ENCODE measurements at regions not wholly inside any gene's neighbourhood (a gene's known extent, or its start where the extent isn't known, plus 50 kb on each side); places are given as distances from the start of the nearest gene placed in this dataset.
"Not testable (repeated sequence)": the region's sequence is repeated elsewhere in the genome, so short reads cannot be mapped to it uniquely, and the experiment has no call there.

- no peak for DNase-seq (ENCODE audit: low spot score)
Observed at GRCh38 chr6:37580176-37580955, 80.7 kb upstream of the CCDC167 start.

- no peak for DNase-seq (ENCODE audit: low spot score)
Observed at GRCh38 chr6:37579444-37580067, 79.9 kb upstream of the CCDC167 start.

- no peak for DNase-seq (ENCODE audit: low spot score)
Observed at GRCh38 chr6:37578104-37578503, 78.4 kb upstream of the CCDC167 start.

- peak; percentile 78 for DNase-seq (ENCODE audit: low spot score)
Observed at GRCh38 chr6:37576336-37576737, 76.6 kb upstream of the CCDC167 start.

- DNase-seq (ENCODE audit: low spot score) = no peak
Observed at GRCh38 chr6:37575221-37575620, 75.5 kb upstream of the CCDC167 start.

GRCh38 chr6:37572334-37572733 is 72.6 kb upstream of the CCDC167 start:
- DNase-seq (ENCODE audit: low spot score) = no peak

- DNase-seq (ENCODE audit: low spot score) = peak; percentile 36
Observed at GRCh38 chr6:37570482-37571133, 70.9 kb upstream of the CCDC167 start.

GRCh38 chr6:37569743-37570481 is 70.2 kb upstream of the CCDC167 start:
- DNase-seq (ENCODE audit: low spot score) = no peak

- no peak for DNase-seq (ENCODE audit: low spot score)
Observed at GRCh38 chr6:37569317-37569716, 69.6 kb upstream of the CCDC167 start.

GRCh38 chr6:37566950-37567349 is 67.3 kb upstream of the CCDC167 start:
- no peak for DNase-seq (ENCODE audit: low spot score)

GRCh38 chr6:37566111-37566949 is 66.6 kb upstream of the CCDC167 start:
- DNase-seq (ENCODE audit: low spot score) = peak; percentile 89

GRCh38 chr6:37565267-37566110 is 65.8 kb upstream of the CCDC167 start:
- no peak for DNase-seq (ENCODE audit: low spot score)

GRCh38 chr6:37562926-37563288 is 63.2 kb upstream of the CCDC167 start:
- not testable (repeated sequence) for DNase-seq (ENCODE audit: low spot score)

GRCh38 chr6:37561361-37561760 is 61.7 kb upstream of the CCDC167 start:
- DNase-seq (ENCODE audit: low spot score) = no peak

- DNase-seq (ENCODE audit: low spot score) = no peak
Observed at GRCh38 chr6:37560737-37561103, 61.0 kb upstream of the CCDC167 start.

GRCh38 chr6:37559501-37559900 is 59.8 kb upstream of the CCDC167 start:
- DNase-seq (ENCODE audit: low spot score) = no peak

GRCh38 chr6:37559050-37559449 is 59.4 kb upstream of the CCDC167 start:
- DNase-seq (ENCODE audit: low spot score) = no peak

GRCh38 chr6:37558646-37559045 is 59.0 kb upstream of the CCDC167 start:
- DNase-seq (ENCODE audit: low spot score) = no peak

GRCh38 chr6:37558168-37558567 is 58.5 kb upstream of the CCDC167 start:
- no peak for DNase-seq (ENCODE audit: low spot score)

GRCh38 chr6:37557645-37558114 is 58.0 kb upstream of the CCDC167 start:
- DNase-seq (ENCODE audit: low spot score) = no peak

All from AG20443 (cell line).